ENCODE measurements at regions not wholly inside any gene's neighbourhood (a gene's known extent, or its start where the extent isn't known, plus 50 kb on each side); places are given as distances from the start of the nearest gene placed in this dataset.

- no peaks in the 10 kb centered on the region for H3K27me3 ChIP-seq
- H3K9me2 ChIP-seq (replicated peaks; ENCODE audit: insufficient read depth), result no peaks in the 10 kb centered on the region
- H3K27ac ChIP-seq, result no peak overlapping the region
- no peak for DNase-seq (ENCODE audit: low spot score)
- H3K4me1 ChIP-seq (ENCODE audit: insufficient read depth), result no peaks in the 10 kb centered on the region
- no peak overlapping the region for H2AFZ ChIP-seq
- no peaks in the 10 kb centered on the region for H3K9me3 ChIP-seq (ENCODE audit: low read depth)
- H4K20me1 ChIP-seq (ENCODE audit: insufficient read depth, poor library complexity, severe bottlenecking), result no peaks in the 10 kb centered on the region
- H3K36me3 ChIP-seq (replicated peaks; ENCODE audit: insufficient read depth, low read depth), result no peaks in the 10 kb centered on the region
- TF ChIP-seq EZH2 (IDR thresholded peaks at IDR 0.05; ENCODE audit: borderline replicate concordance), result no peak
- TF ChIP-seq EZH2phosphoT487 (IDR thresholded peaks at IDR 0.05; ENCODE audit: low read depth, severe bottlenecking, unreplicated experiment), result no peak
- no peak for TF ChIP-seq CTCF (IDR thresholded peaks at IDR 0.05; ENCODE audit: poor library complexity)
- no peak overlapping the region for H3K4me3 ChIP-seq
- no peak overlapping the region for H3K4me2 ChIP-seq
- 75% methylated on average over 11 of the region's 11 CpGs for WGBS (ENCODE audit: low lambda C conversion rate, missing lambda C conversion rate)
- H3K79me2 ChIP-seq, result no peaks in the 10 kb centered on the region
These were observed 197.0 kb downstream of the CYLD start for GRCh38 chr16:50938932-50939331.

GRCh38 chr16:50933262-50933661 lies 191.4 kb downstream of the CYLD start:
- WGBS (ENCODE audit: low lambda C conversion rate, missing lambda C conversion rate), result 74% methylated on average over 3 of the region's 3 CpGs
- H3K79me2 ChIP-seq, result no peaks in the 10 kb centered on the region
- H3K9me2 ChIP-seq (replicated peaks; ENCODE audit: insufficient read depth), result no peaks in the 10 kb centered on the region
- H3K4me1 ChIP-seq (ENCODE audit: insufficient read depth), result no peaks in the 10 kb centered on the region
- TF ChIP-seq CTCF (IDR thresholded peaks at IDR 0.05; ENCODE audit: poor library complexity) (no peak), EZH2 (IDR thresholded peaks at IDR 0.05; ENCODE audit: borderline replicate concordance) (no peak), EZH2phosphoT487 (IDR thresholded peaks at IDR 0.05; ENCODE audit: low read depth, severe bottlenecking, unreplicated experiment) (no peak)
- DNase-seq (ENCODE audit: low spot score), result no peak
- H3K4me2 ChIP-seq, result no peak overlapping the region
- no peaks in the 10 kb centered on the region for H3K36me3 ChIP-seq (replicated peaks; ENCODE audit: insufficient read depth, low read depth)
- H2AFZ ChIP-seq, result no peak overlapping the region
- H4K20me1 ChIP-seq (ENCODE audit: insufficient read depth, poor library complexity, severe bottlenecking), result no peaks in the 10 kb centered on the region
- H3K27ac ChIP-seq, result no peak overlapping the region
- no peak overlapping the region for H3K4me3 ChIP-seq
- H3K27me3 ChIP-seq, result peaks cover 4% of the 10 kb centered on the region
- no peaks in the 10 kb centered on the region for H3K9me3 ChIP-seq (ENCODE audit: low read depth)

GRCh38 chr16:50932348-50932935 lies 190.6 kb downstream of the CYLD start:
- TF ChIP-seq CTCF (IDR thresholded peaks at IDR 0.05; ENCODE audit: poor library complexity), result no peak
- TF ChIP-seq EZH2phosphoT487 (IDR thresholded peaks at IDR 0.05; ENCODE audit: low read depth, severe bottlenecking, unreplicated experiment), result no peak
- no peak for TF ChIP-seq EZH2 (IDR thresholded peaks at IDR 0.05; ENCODE audit: borderline replicate concordance)

GRCh38 chr16:50928065-50928464 lies 186.2 kb downstream of the CYLD start:
- DNase-seq (ENCODE audit: low spot score), result no peak
- no peak for TF ChIP-seq EZH2 (IDR thresholded peaks at IDR 0.05; ENCODE audit: borderline replicate concordance)
- no peak for TF ChIP-seq CTCF (IDR thresholded peaks at IDR 0.05; ENCODE audit: poor library complexity)
- TF ChIP-seq EZH2phosphoT487 (IDR thresholded peaks at IDR 0.05; ENCODE audit: low read depth, severe bottlenecking, unreplicated experiment), result no peak
- Histone ChIP-seq H3K79me2 (no peaks in the 10 kb centered on the region), H3K36me3 (replicated peaks; ENCODE audit: insufficient read depth, low read depth) (no peaks in the 10 kb centered on the region), H3K27ac (no peak overlapping the region), H3K4me1 (ENCODE audit: insufficient read depth) (no peaks in the 10 kb centered on the region), H3K9me2 (replicated peaks; ENCODE audit: insufficient read depth) (no peaks in the 10 kb centered on the region), H3K9me3 (ENCODE audit: low read depth) (no peaks in the 10 kb centered on the region), H3K27me3 (peaks cover 6% of the 10 kb centered on the region), H2AFZ (no peak overlapping the region), H4K20me1 (ENCODE audit: insufficient read depth, poor library complexity, severe bottlenecking) (no peaks in the 10 kb centered on the region), H3K4me2 (no peak overlapping the region), H3K4me3 (no peak overlapping the region)
- WGBS (ENCODE audit: low lambda C conversion rate, missing lambda C conversion rate), result 81% methylated on average over 5 of the region's 5 CpGs

More at GRCh38 chr16:50932348-50932935, 190.6 kb downstream of the CYLD start:
- Histone ChIP-seq H3K9me3 (ENCODE audit: low read depth) (no peaks in the 10 kb centered on the region), H3K27me3 (peaks cover 4% of the 10 kb centered on the region), H3K36me3 (replicated peaks; ENCODE audit: insufficient read depth, low read depth) (no peaks in the 10 kb centered on the region), H3K9me2 (replicated peaks; ENCODE audit: insufficient read depth) (no peaks in the 10 kb centered on the region), H4K20me1 (ENCODE audit: insufficient read depth, poor library complexity, severe bottlenecking) (no peaks in the 10 kb centered on the region), H3K4me2 (no peak overlapping the region), H2AFZ (no peak overlapping the region), H3K27ac (no peak overlapping the region), H3K4me1 (ENCODE audit: insufficient read depth) (no peaks in the 10 kb centered on the region), H3K4me3 (no peak overlapping the region), H3K79me2 (no peaks in the 10 kb centered on the region)
- DNase-seq (ENCODE audit: low spot score), result no peak
